HepG2 (cell line): ENCODE measurements at regions not wholly inside any gene's neighbourhood (a gene's known extent, or its start where the extent isn't known, plus 50 kb on each side); places are given as distances from the start of the nearest gene placed in this dataset.

Source experiments
- CEBPG ChIP-seq: IDR thresholded peaks from 2 replicates; pipeline ENCODE4 v1.6.1; 2016
- ZNF629 ChIP-seq: sonication (generic); formaldehyde crosslinking; conservative IDR thresholded peaks from 2 replicates; pipeline ENCODE4 v1.5.0; 2020; ENCODE audit warnings: missing genetic modification reagents
- TF ChIP-seq, protein P1 (sequence below): sonication (generic); formaldehyde crosslinking; IDR thresholded peaks from 2 replicates; pipeline ENCODE4 v1.4.0; 2020; ENCODE audit warnings: missing genetic modification reagents
- TF ChIP-seq, protein P2 (sequence below): sonication (generic); formaldehyde crosslinking; IDR thresholded peaks from one replicate; pipeline ENCODE4 v1.5.1; 2020; ENCODE audit warnings: mild to moderate bottlenecking, missing genetic modification reagents; ENCODE audit errors: not compliant biosample characterization

DNA sequence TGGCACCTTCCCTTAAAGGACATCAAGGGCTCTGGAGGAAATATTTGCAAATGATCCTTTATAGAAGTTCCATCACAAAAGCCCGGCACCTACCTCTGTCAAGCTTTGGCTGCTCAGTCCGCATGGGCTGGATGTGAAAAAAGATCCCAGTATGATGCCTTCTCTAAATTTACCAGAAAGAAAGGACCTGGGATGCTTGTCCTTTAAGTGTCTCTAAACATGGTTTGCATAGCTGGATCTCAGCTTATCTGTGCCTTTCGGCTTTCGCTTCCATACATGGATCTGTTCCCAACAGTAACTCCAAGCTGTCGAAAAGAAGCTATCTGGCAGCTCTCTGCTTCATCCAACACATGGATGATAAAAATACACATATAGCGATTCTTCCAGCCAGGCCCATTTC is 60.4 kb upstream of the SLC8A1 start (continued):
- TF ChIP-seq, protein P1, sequence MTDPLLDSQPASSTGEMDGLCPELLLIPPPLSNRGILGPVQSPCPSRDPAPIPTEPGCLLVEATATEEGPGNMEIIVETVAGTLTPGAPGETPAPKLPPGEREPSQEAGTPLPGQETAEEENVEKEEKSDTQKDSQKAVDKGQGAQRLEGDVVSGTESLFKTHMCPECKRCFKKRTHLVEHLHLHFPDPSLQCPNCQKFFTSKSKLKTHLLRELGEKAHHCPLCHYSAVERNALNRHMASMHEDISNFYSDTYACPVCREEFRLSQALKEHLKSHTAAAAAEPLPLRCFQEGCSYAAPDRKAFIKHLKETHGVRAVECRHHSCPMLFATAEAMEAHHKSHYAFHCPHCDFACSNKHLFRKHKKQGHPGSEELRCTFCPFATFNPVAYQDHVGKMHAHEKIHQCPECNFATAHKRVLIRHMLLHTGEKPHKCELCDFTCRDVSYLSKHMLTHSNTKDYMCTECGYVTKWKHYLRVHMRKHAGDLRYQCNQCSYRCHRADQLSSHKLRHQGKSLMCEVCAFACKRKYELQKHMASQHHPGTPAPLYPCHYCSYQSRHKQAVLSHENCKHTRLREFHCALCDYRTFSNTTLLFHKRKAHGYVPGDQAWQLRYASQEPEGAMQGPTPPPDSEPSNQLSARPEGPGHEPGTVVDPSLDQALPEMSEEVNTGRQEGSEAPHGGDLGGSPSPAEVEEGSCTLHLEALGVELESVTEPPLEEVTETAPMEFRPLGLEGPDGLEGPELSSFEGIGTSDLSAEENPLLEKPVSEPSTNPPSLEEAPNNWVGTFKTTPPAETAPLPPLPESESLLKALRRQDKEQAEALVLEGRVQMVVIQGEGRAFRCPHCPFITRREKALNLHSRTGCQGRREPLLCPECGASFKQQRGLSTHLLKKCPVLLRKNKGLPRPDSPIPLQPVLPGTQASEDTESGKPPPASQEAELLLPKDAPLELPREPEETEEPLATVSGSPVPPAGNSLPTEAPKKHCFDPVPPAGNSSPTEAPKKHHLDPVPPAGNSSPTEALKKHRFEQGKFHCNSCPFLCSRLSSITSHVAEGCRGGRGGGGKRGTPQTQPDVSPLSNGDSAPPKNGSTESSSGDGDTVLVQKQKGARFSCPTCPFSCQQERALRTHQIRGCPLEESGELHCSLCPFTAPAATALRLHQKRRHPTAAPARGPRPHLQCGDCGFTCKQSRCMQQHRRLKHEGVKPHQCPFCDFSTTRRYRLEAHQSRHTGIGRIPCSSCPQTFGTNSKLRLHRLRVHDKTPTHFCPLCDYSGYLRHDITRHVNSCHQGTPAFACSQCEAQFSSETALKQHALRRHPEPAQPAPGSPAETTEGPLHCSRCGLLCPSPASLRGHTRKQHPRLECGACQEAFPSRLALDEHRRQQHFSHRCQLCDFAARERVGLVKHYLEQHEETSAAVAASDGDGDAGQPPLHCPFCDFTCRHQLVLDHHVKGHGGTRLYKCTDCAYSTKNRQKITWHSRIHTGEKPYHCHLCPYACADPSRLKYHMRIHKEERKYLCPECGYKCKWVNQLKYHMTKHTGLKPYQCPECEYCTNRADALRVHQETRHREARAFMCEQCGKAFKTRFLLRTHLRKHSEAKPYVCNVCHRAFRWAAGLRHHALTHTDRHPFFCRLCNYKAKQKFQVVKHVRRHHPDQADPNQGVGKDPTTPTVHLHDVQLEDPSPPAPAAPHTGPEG (CRISPR knock-in tag), result no peak
- TF ChIP-seq, protein P2, sequence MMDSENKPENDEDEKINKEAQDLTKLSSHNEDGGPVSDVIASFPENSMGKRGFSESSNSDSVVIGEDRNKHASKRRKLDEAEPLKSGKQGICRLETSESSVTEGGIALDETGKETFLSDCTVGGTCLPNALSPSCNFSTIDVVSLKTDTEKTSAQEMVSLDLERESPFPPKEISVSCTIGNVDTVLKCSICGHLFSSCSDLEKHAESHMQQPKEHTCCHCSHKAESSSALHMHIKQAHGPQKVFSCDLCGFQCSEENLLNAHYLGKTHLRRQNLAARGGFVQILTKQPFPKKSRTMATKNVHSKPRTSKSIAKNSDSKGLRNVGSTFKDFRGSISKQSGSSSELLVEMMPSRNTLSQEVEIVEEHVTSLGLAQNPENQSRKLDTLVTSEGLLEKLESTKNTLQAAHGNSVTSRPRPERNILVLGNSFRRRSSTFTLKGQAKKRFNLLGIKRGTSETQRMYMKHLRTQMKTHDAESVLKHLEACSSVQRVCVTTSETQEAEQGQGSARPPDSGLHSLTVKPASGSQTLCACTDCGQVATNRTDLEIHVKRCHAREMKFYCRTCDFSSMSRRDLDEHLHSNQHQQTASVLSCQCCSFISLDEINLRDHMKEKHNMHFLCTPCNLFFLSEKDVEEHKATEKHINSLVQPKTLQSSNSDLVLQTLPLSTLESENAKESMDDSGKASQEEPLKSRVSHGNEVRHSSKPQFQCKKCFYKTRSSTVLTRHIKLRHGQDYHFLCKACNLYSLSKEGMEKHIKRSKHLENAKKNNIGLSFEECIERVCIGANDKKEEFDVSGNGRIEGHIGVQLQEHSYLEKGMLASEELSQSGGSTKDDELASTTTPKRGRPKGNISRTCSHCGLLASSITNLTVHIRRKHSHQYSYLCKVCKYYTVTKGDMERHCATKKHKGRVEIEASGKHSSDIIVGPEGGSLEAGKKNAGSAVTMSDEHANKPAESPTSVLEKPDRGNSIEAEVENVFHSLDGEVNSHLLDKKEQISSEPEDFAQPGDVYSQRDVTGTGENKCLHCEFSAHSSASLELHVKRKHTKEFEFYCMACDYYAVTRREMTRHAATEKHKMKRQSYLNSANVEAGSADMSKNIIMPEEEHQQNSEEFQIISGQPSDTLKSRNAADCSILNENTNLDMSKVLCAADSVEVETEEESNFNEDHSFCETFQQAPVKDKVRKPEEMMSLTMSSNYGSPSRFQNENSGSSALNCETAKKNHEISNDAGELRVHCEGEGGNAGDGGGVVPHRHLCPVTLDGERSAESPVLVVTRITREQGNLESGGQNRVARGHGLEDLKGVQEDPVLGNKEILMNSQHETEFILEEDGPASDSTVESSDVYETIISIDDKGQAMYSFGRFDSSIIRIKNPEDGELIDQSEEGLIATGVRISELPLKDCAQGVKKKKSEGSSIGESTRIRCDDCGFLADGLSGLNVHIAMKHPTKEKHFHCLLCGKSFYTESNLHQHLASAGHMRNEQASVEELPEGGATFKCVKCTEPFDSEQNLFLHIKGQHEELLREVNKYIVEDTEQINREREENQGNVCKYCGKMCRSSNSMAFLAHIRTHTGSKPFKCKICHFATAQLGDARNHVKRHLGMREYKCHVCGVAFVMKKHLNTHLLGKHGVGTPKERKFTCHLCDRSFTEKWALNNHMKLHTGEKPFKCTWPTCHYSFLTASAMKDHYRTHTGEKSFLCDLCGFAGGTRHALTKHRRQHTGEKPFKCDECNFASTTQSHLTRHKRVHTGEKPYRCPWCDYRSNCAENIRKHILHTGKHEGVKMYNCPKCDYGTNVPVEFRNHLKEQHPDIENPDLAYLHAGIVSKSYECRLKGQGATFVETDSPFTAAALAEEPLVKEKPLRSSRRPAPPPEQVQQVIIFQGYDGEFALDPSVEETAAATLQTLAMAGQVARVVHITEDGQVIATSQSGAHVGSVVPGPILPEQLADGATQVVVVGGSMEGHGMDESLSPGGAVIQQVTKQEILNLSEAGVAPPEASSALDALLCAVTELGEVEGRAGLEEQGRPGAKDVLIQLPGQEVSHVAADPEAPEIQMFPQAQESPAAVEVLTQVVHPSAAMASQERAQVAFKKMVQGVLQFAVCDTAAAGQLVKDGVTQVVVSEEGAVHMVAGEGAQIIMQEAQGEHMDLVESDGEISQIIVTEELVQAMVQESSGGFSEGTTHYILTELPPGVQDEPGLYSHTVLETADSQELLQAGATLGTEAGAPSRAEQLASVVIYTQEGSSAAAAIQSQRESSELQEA (CRISPR knock-in tag), result no peak
- TF ChIP-seq CEBPG (CRISPR knock-in tag), result no peak
- no peak for TF ChIP-seq ZNF629 (CRISPR knock-in tag)
